Muscle of leg (tissue), 3 donors: ENCODE measurements at regions not wholly inside any gene's neighbourhood (a gene's known extent, or its start where the extent isn't known, plus 50 kb on each side); places are given as distances from the start of the nearest gene placed in this dataset.
A peak's percentile ranks its signal among the peaks of the same experiment; 100 is the strongest.

Experiments used
- DNase-seq: peaks from one replicate; pipeline ENCODE4 v3.0.0; 2013
- H3K27ac ChIP-seq: one replicate; pipeline ENCODE4 v1.5.1; 2013; ENCODE audit warnings: mild to moderate bottlenecking, low read length, control low read depth
- H3K27me3 ChIP-seq: one replicate; pipeline ENCODE4 v1.6.1; 2013; ENCODE audit warnings: low read length; ENCODE audit not compliant: control insufficient read depth, insufficient read depth
- H3K36me3 ChIP-seq: one replicate; pipeline ENCODE4 v1.6.1; 2013; ENCODE audit warnings: low read length; ENCODE audit not compliant: control insufficient read depth, insufficient read depth
- H3K4me1 ChIP-seq: one replicate; pipeline ENCODE4 v1.6.1; 2013; ENCODE audit warnings: low read length; ENCODE audit not compliant: control insufficient read depth, insufficient read depth
- H3K4me3 ChIP-seq: one replicate; pipeline ENCODE4 v1.5.1; 2013; ENCODE audit warnings: low read length, control low read depth
- H3K9me3 ChIP-seq: replicated peaks from 2 replicates; pipeline ENCODE4 v1.6.1; 2013; ENCODE audit warnings: low read depth, low read length; ENCODE audit not compliant: control insufficient read depth
- WGBS: methylation state at CpG from one replicate; pipeline ENCODE4 v1.1.5; 2013; ENCODE audit warnings: missing lambda C conversion rate; ENCODE audit not compliant: insufficient coverage; 5-methylcytosine and 5-hydroxymethylcytosine counted together

DNA sequence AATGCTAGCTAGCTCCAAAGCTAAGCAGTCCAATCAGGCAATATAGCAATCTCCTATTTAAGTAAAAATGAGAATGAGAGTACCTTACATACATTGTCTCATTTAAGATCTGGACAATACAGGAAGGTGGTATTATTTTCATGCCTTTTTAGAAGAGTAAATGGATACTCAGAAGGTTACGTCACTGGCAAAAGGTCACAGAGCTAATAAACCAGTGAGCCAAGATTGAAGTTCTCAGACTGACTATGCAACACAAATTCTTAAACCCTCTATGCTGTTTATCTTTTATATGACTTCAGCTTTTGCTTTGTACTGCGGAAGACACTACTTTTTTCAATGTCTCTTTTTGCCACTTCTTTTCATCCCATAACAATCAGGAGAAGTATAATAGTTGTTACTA, 135.2 kb upstream of the PRL start:
- Histone ChIP-seq H3K36me3 (no peaks in the 10 kb centered on the region), H3K9me3 (no peaks in the 10 kb centered on the region), H3K27ac (no peak overlapping the region), H3K4me1 (no peaks in the 10 kb centered on the region), H3K27me3 (no peaks in the 10 kb centered on the region), H3K4me3 (no peak overlapping the region)
- no peak for DNase-seq
- no CpG with 5 or more reads among the region's 2 CpGs for WGBS

DNA sequence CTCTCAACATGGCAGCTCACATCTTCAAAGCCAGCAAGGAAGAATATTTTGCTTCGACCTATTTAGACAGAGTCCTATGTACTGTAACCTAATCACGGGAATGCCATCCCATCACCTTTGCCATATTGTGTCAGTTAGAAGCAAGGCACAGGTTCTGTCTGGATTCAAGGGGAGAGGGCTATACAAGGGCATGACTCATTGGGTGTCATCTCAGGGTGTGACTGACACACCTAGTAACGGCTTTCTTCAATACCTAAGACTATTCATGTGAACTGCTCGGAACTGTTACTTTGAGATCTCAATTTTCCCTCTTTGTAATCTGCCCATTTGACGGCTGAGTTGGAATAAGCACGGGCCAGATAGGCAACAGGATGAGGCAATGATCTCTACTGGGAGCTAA, 135.6 kb upstream of the HDGFL1 start:
- H3K27me3 ChIP-seq: no peaks in the 10 kb centered on the region
- no peaks in the 10 kb centered on the region for H3K36me3 ChIP-seq
- no peaks in the 10 kb centered on the region for H3K9me3 ChIP-seq
- H3K4me1 ChIP-seq: no peaks in the 10 kb centered on the region
- H3K27ac ChIP-seq: no peak overlapping the region
- WGBS: 80% methylated on average over 1 of the region's 6 CpGs
- H3K4me3 ChIP-seq: no peak overlapping the region
- no peak for DNase-seq

DNA sequence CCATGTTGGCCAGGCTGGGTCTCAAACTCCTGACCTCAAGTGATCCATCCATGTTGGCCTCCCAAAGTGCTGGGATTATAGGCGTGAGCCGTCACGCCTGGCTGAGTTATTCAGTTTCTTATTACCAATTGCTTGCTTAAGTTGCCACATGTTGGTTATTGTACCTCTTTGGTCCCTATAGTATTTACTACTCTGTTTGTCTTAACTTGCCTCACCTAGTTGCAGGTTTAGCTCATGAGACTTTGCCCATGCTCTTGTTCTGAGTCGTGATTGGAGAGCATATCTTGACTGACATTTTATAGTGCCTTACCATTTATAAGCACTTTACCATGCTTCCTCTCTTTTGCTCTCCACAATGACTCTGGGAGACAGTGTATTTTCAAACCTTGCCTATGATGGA, 134.2 kb upstream of the HDGFL1 start:
- no peak overlapping the region for H3K27ac ChIP-seq
- H3K4me3 ChIP-seq: no peak overlapping the region
- 80% methylated on average over 1 of the region's 4 CpGs for WGBS
- H3K36me3 ChIP-seq: no peaks in the 10 kb centered on the region
- DNase-seq: no peak
- H3K27me3 ChIP-seq: no peaks in the 10 kb centered on the region
- no peaks in the 10 kb centered on the region for H3K9me3 ChIP-seq
- H3K4me1 ChIP-seq: no peaks in the 10 kb centered on the region

DNA sequence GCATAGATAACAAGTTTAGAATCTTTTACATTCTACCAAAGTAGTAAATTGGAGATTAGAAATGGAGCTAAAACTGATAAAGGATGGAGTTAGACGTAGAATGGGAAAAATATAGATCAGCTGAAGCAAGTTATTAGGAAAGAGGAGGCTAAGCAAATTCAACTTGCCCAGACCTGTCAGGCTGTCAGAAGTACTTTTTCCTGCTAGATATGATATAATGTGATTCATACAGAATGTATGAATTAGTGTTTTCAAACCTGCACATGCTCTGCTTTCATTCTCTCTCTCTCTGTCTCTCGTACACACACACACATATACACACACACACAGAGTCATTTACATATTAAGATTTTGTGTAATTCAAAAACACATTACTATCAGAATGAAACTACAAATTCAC, 133.2 kb upstream of the HDGFL1 start:
- H3K4me1 ChIP-seq: no peaks in the 10 kb centered on the region
- no peak overlapping the region for H3K27ac ChIP-seq
- H3K36me3 ChIP-seq: no peaks in the 10 kb centered on the region
- no peak for DNase-seq
- no peak overlapping the region for H3K4me3 ChIP-seq
- H3K9me3 ChIP-seq: no peaks in the 10 kb centered on the region
- 100% methylated on average over 1 of the region's 2 CpGs for WGBS
- H3K27me3 ChIP-seq: no peaks in the 10 kb centered on the region

DNA sequence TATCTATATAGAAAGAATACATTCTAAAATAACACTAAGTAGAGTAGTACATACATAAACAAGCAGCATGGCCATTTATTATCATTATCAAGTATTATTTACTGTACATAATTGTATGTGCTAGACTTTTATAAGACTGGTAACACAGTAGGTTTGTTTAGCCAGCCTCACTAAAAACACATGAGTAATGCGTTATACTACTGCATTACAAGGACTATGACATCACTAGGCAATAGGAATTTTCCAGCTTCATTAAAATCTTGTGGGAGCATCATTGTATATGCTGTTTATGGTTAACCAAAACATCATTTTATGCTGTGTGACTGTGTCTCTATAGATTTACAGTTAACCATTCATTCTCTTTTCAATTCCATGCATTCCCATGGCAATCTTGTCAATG, 131.7 kb upstream of the HDGFL1 start:
- Histone ChIP-seq H3K27ac (no peak overlapping the region), H3K4me3 (no peak overlapping the region), H3K4me1 (no peaks in the 10 kb centered on the region), H3K9me3 (no peaks in the 10 kb centered on the region), H3K36me3 (no peaks in the 10 kb centered on the region), H3K27me3 (no peaks in the 10 kb centered on the region)
- no peak for DNase-seq
- no CpG with 5 or more reads among the region's 1 CpG for WGBS

DNA sequence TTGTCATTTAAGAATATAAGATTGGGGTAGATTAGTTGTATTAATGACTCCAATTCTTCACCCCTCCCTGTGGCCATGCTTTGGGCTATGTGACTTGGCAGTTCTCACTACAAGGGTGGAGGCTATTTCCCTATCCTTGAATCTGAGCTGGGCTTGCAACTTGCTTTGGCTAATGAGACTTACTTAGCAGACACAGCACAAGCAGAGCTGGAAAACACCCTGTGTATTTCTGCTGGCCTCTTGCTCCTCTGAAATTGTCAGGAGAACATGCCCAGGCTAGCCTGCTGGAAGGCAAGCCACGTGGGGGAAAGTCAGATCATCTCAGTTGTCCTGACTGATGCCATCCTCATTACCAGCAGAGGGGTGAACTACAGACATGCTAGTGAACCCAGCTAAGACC, 126.5 kb upstream of the HDGFL1 start:
- no peaks in the 10 kb centered on the region for H3K36me3 ChIP-seq
- H3K9me3 ChIP-seq: no peaks in the 10 kb centered on the region
- H3K27ac ChIP-seq: no peak overlapping the region
- WGBS: 71% methylated on average over 1 of the region's 1 CpG
- H3K4me1 ChIP-seq: peaks cover 13% of the 10 kb centered on the region
- H3K4me3 ChIP-seq: no peak overlapping the region
- peak; percentile 8 for DNase-seq
- H3K27me3 ChIP-seq: no peaks in the 10 kb centered on the region

DNA sequence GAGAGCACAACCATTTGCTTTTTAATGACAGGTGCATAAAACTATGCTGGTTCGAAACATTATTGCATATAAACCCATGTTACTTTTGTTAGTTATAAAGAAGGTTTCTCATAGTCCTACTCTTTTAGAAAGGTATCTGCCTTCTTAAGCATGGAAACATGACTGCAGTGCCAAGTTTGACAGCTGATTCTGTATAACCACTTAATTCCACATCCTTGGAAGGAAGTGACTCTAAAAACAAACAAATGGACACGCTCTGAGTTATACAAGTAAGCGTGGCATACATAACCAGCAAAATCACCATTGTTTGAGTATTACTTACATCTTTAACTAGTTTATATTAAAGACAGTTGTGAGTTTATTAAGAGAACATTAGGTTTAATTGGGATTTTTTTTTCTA, 125.0 kb upstream of the HDGFL1 start:
- H3K4me3 ChIP-seq: no peak overlapping the region
- no peaks in the 10 kb centered on the region for H3K36me3 ChIP-seq
- peak; percentile 74 for DNase-seq
- H3K27ac ChIP-seq: no peak overlapping the region
- no peaks in the 10 kb centered on the region for H3K27me3 ChIP-seq
- no CpG with 5 or more reads among the region's 3 CpGs for WGBS
- peaks cover 20% of the 10 kb centered on the region for H3K4me1 ChIP-seq
- no peaks in the 10 kb centered on the region for H3K9me3 ChIP-seq

DNA sequence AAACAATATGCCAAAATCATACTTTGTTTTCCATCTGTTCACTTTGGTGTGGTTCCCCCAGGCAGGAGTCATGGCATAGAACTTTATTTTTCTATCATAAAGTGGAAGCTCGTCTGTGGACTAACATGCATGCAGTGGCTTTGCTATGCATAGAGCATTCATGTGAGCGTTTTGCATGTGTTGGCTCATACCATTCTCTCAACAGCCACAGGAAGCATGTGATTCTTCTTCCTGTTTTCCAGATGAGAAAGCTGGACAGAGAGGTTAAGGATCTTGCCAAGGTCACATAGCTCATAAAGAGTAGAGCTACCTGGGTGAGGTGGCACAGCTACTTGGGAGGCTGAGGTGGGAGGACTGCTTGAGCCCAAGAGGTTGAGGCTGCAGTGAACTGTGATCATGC, 123.4 kb upstream of the HDGFL1 start:
- no CpG with 5 or more reads among the region's 2 CpGs for WGBS
- Histone ChIP-seq H3K27ac (no peak overlapping the region), H3K36me3 (no peaks in the 10 kb centered on the region), H3K9me3 (no peaks in the 10 kb centered on the region), H3K4me3 (no peak overlapping the region), H3K4me1 (peaks cover 20% of the 10 kb centered on the region), H3K27me3 (no peaks in the 10 kb centered on the region)
- peak; percentile 14 for DNase-seq

DNA sequence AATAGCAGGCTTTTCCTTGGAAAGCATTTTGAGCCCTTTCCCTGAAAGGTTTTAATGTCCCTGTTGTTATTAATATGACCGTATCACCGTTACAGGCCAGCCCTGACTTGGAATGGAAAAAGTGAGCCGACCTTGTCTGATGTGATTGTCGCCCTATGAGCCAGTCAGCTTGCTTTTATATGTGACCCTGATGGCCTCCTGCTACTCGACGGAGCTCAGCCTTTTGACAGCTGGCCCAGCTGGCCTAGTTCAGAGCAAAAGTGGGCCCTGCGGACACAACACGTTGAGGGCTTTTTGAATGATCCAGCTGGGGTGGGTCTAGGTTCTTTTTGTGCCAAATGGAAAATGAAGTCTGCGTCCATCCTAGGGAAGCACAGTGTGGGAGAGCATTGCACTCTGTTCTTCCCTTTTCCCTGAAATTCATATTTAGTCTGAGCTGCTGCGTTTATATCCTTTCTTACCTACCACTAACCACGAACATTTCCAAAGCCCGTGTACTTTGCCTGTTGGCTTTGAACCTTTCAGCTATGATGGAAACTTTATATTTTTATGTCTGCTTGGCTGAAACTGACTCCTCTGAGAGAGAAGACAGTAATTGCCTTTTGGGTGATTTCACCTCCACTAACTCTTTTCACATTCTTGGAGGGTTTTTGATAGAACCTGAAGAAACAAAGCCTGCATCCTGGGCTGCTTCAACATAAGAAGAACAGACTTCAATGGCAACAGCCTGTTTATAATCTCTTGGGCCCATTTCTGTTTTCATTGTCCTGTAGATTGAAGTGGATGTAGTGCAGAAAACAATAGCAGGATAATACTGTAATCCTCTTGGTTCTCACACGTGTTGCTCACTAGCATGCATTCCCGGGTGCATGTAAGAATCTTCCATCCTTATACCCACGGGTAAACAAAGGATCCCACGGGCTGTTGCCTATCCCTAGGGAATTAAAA, 121.8 kb upstream of the HDGFL1 start:
- Histone ChIP-seq H3K27me3 (no peaks in the 10 kb centered on the region), H3K27ac (peak overlapping the region; percentile 92), H3K4me1 (peaks cover 20% of the 10 kb centered on the region)

DNA sequence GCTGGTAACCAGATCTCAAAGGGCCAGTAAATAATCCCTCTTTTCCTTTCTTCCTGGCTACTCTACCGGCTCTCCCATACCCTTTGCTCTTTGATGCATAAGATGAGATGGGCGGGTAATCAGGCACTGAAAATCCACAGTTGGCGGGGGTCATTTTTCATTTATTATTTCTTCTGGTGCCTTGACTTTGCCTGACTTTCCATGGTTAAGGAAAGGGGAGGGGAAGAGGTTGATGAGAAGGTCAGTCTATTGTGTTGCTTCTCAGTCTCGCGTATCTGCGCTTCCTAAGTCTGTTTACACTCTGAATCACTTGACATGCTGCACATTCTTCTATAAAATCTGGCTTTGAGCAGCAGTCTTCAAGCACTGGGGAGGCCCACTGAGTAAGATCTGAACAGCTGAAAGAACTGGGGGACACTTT, 121.1 kb upstream of the HDGFL1 start:
- H3K9me3 ChIP-seq: no peaks in the 10 kb centered on the region
- peaks cover 20% of the 10 kb centered on the region for H3K4me1 ChIP-seq
- peak; percentile 73 for DNase-seq
- WGBS: 33% methylated on average over 1 of the region's 6 CpGs
- H3K27me3 ChIP-seq: no peaks in the 10 kb centered on the region
- no peaks in the 10 kb centered on the region for H3K36me3 ChIP-seq
- H3K4me3 ChIP-seq: no peak overlapping the region
- H3K27ac ChIP-seq: peak overlapping the region; percentile 92

More for the DNA sequence above, 121.8 kb upstream of the HDGFL1 start:
- Histone ChIP-seq H3K9me3 (no peaks in the 10 kb centered on the region), H3K36me3 (no peaks in the 10 kb centered on the region), H3K4me3 (no peak overlapping the region)
- 12% methylated on average over 4 of the region's 16 CpGs for WGBS
- DNase-seq: peak; percentile 96
